Trophoblast cell (in vitro differentiated cells and primary cell): ENCODE measurements at regions not wholly inside any gene's neighbourhood (a gene's known extent, or its start where the extent isn't known, plus 50 kb on each side); places are given as distances from the start of the nearest gene placed in this dataset.
A peak's percentile ranks its signal among the peaks of the same experiment; 100 is the strongest.

Source experiments
- DNase-seq, 2 donors: peaks; one replicate each; pipeline ENCODE4 v3.0.0-alpha.2; 2016
- H2AFZ ChIP-seq: 2 replicates; pipeline ENCODE4 v1.6.1; 2013; ENCODE audit warnings: low read length, moderate library complexity, mild to moderate bottlenecking; ENCODE audit not compliant: insufficient read depth, poor library complexity
- H2AK5ac ChIP-seq: 2 replicates; pipeline ENCODE4 v1.6.1; 2013; ENCODE audit warnings: mild to moderate bottlenecking, low read length
- H2BK120ac ChIP-seq: 2 replicates; pipeline ENCODE4 v1.6.1; 2013; ENCODE audit warnings: low read length, mild to moderate bottlenecking, moderate library complexity; ENCODE audit not compliant: insufficient read depth, poor library complexity
- H2BK12ac ChIP-seq: 2 replicates; pipeline ENCODE4 v1.6.1; 2013; ENCODE audit warnings: mild to moderate bottlenecking, low read length, moderate library complexity
- H2BK5ac ChIP-seq: 2 replicates; pipeline ENCODE4 v1.6.1; 2013; ENCODE audit warnings: low read length, low read depth, moderate library complexity, mild to moderate bottlenecking; ENCODE audit not compliant: poor library complexity
- H3K14ac ChIP-seq: 2 replicates; pipeline ENCODE4 v1.6.1; 2013; ENCODE audit warnings: mild to moderate bottlenecking, low read length
- H3K18ac ChIP-seq: 2 replicates; pipeline ENCODE4 v1.6.1; 2013; ENCODE audit warnings: mild to moderate bottlenecking, low read length
- H3K23ac ChIP-seq: 2 replicates; pipeline ENCODE4 v1.6.1; 2013; ENCODE audit warnings: low read length
- H3K27ac ChIP-seq: 2 replicates; pipeline ENCODE4 v1.5.1; 2013; ENCODE audit warnings: low read depth, mild to moderate bottlenecking, inconsistent platforms, low read length, moderate library complexity
- H3K27me3 ChIP-seq: 2 replicates; pipeline ENCODE4 v1.6.1; 2013; ENCODE audit warnings: inconsistent platforms, mild to moderate bottlenecking, low read length, moderate library complexity; ENCODE audit not compliant: insufficient read depth
- H3K36me3 ChIP-seq, 2 experiments: 1 replicate in 1 of 2; 2 replicates in 1 of 2; pipeline ENCODE4 v1.6.1; 2013; ENCODE audit warnings: low read length in 2 of 2, mild to moderate bottlenecking in 2 of 2, moderate library complexity in 1 of 2; ENCODE audit not compliant: insufficient read depth in 2 of 2, control insufficient read depth in 1 of 2
- H3K4ac ChIP-seq: 2 replicates; pipeline ENCODE4 v1.6.1; 2013; ENCODE audit warnings: low read depth, mild to moderate bottlenecking, low read length, moderate library complexity
- H3K4me1 ChIP-seq, 2 experiments: 1 replicate in 1 of 2; 2 replicates in 1 of 2; pipeline ENCODE4 v1.6.1; 2013; ENCODE audit warnings: low read length in 2 of 2, mild to moderate bottlenecking in 2 of 2, moderate library complexity in 1 of 2; ENCODE audit not compliant: insufficient read depth in 2 of 2, control insufficient read depth in 1 of 2
- H3K4me2 ChIP-seq: 2 replicates; pipeline ENCODE4 v1.6.1; 2013; ENCODE audit warnings: inconsistent platforms, mild to moderate bottlenecking, low read length, moderate library complexity
- H3K4me3 ChIP-seq: 2 replicates; pipeline ENCODE4 v1.5.1; 2013; ENCODE audit warnings: mild to moderate bottlenecking, low read depth, low read length, inconsistent platforms
- H3K79me1 ChIP-seq: one replicate; pipeline ENCODE4 v1.6.1; 2013; ENCODE audit warnings: low read length
- H3K79me2 ChIP-seq: 2 replicates; pipeline ENCODE4 v1.6.1; 2013; ENCODE audit warnings: low read length, mild to moderate bottlenecking; ENCODE audit not compliant: control insufficient read depth, insufficient read depth, poor library complexity
- H3K9ac ChIP-seq: 2 replicates; pipeline ENCODE4 v1.6.1; 2013; ENCODE audit warnings: mild to moderate bottlenecking, low read length
- H3K9me3 ChIP-seq: 2 replicates; pipeline ENCODE4 v1.6.1; 2013; ENCODE audit warnings: low read depth, mild to moderate bottlenecking, control low read depth, inconsistent platforms, low read length; ENCODE audit not compliant: insufficient read depth
- H4K12ac ChIP-seq: 2 replicates; pipeline ENCODE4 v1.6.1; 2013; ENCODE audit warnings: low read depth, mild to moderate bottlenecking, low read length, moderate library complexity
- H4K8ac ChIP-seq: 2 replicates; pipeline ENCODE4 v1.6.1; 2013; ENCODE audit warnings: low read depth, mild to moderate bottlenecking, low read length, moderate library complexity
- H4K91ac ChIP-seq: one replicate; pipeline ENCODE4 v1.6.1; 2013; ENCODE audit warnings: low read depth, mild to moderate bottlenecking, low read length, moderate library complexity
- WGBS: extraction: QIAGEN DNeasy Blood & Tissue Kit; methylation state at CpG from one replicate; pipeline ENCODE4 v1.1.7; 2013; ENCODE audit warnings: missing lambda C conversion rate; ENCODE audit not compliant: insufficient read length, insufficient coverage; ENCODE audit errors: extremely low coverage; 5-methylcytosine and 5-hydroxymethylcytosine counted together

DNA sequence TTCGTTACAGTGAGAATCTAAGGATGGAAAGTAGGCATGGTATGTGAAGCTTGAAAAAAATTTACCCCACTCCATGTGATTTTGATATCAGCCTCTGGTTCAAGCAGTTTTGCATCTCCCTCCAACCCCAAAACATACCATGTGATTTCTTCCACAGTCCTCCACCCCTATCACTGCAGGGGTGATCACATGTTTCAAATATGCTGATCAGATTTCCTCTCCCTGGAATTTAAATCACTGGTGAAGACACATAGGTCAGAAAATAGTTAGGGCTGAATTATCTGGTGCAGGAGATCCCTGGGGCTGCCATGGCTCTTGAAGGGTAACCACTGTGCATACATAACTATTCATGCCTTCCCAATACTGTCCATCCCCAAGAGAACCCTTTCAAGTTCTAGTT lies 119.7 kb upstream of the THRB start:
- no peak overlapping the region for H2BK120ac ChIP-seq
- no peak overlapping the region for H2AFZ ChIP-seq
- no peak overlapping the region for H3K23ac ChIP-seq
- H4K91ac ChIP-seq = no peak overlapping the region
- no CpG with 5 or more reads among the region's 1 CpG for WGBS
- no peaks in the 10 kb centered on the region for H3K36me3 ChIP-seq
- no peak overlapping the region for H3K9ac ChIP-seq
- H3K27ac ChIP-seq = no peak overlapping the region
- H3K14ac ChIP-seq = no peak overlapping the region
- H2BK5ac ChIP-seq = no peak overlapping the region
- H4K12ac ChIP-seq = no peak overlapping the region
- no peak overlapping the region for H2AK5ac ChIP-seq
- no peaks in the 10 kb centered on the region for H3K79me1 ChIP-seq
- no peaks in the 10 kb centered on the region for H3K27me3 ChIP-seq
- no peak overlapping the region for H3K4me2 ChIP-seq
- no peak overlapping the region for H2BK12ac ChIP-seq
- no peaks in the 10 kb centered on the region for H3K9me3 ChIP-seq
- no peaks in the 10 kb centered on the region for H3K79me2 ChIP-seq
- H3K4ac ChIP-seq = no peak overlapping the region
- DNase-seq = peak; percentile 11 to 64
- H3K4me1 ChIP-seq = no peaks in the 10 kb centered on the region
- no peak overlapping the region for H4K8ac ChIP-seq
- no peak overlapping the region for H3K18ac ChIP-seq
- no peak overlapping the region for H3K4me3 ChIP-seq

DNA sequence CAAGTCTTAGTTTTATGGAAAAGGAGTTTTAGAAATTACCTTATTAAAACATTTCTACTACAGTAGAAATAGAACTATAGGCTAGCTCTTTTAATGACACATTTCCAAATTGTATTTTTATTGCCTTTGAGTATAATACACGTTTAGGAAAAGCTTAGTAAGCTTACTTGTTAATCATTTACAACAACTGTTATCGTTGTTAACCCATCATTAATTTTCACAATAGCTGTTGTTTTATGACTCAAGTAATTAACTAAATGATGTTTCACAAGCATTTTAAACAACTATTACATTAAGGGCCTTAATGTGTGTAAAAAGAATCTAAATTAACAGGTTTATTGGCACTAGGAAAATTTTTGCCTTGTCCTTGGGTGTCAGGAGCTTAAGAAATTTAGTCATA lies 120.5 kb upstream of the THRB start:
- no peak overlapping the region for H2BK120ac ChIP-seq
- H3K23ac ChIP-seq = no peak overlapping the region
- H3K4me1 ChIP-seq = no peaks in the 10 kb centered on the region
- H3K36me3 ChIP-seq = no peaks in the 10 kb centered on the region
- H3K27ac ChIP-seq = no peak overlapping the region
- DNase-seq = no peak
- no CpG with 5 or more reads among the region's 2 CpGs for WGBS
- H3K4ac ChIP-seq = no peak overlapping the region
- no peak overlapping the region for H3K4me3 ChIP-seq
- H3K79me2 ChIP-seq = no peaks in the 10 kb centered on the region
- H4K91ac ChIP-seq = no peak overlapping the region
- no peak overlapping the region for H2BK5ac ChIP-seq
- no peaks in the 10 kb centered on the region for H3K27me3 ChIP-seq
- H3K14ac ChIP-seq = no peak overlapping the region
- H4K8ac ChIP-seq = no peak overlapping the region
- H3K9ac ChIP-seq = no peak overlapping the region
- H2AK5ac ChIP-seq = no peak overlapping the region
- H3K18ac ChIP-seq = no peak overlapping the region
- H2BK12ac ChIP-seq = no peak overlapping the region
- H3K4me2 ChIP-seq = no peak overlapping the region
- H3K9me3 ChIP-seq = no peaks in the 10 kb centered on the region
- no peak overlapping the region for H4K12ac ChIP-seq
- no peak overlapping the region for H2AFZ ChIP-seq
- no peaks in the 10 kb centered on the region for H3K79me1 ChIP-seq

DNA sequence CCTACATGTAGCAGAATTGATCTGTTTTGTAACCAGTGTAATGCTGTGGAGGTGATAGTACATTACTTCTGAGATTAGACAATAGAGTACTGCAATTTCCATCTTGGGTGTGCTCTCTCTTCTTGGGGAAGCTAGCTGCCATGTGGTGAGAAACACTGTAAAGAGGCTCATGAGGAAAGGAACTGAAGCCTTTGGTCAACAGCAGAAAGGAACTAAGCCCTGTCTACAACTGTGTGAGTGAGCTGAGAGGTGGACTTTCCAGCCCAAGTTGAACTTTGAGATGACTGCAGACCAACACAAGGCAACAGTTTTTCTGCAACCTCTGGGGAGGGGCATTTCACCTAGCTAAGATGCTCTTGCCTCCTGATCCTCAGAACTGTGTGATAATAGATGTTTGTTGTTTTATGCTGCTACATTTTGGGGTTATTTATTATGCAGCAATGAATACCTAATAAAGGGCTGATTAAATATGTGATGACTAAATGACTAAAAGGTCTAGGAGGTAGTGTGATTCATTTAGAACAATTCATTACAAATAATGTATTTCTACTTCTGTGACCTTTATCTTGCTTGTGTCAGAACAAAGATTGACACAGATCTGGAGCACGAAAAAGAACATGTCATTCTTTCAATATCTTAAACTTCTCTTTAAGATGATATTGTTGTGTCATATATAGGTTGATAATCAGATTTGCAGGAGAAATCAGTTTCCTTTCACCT lies 121.6 kb upstream of the THRB start:
- Histone ChIP-seq H2BK120ac (no peak overlapping the region), H4K8ac (no peak overlapping the region), H3K79me1 (no peaks in the 10 kb centered on the region), H3K27ac (no peak overlapping the region), H3K9ac (no peak overlapping the region), H2BK5ac (no peak overlapping the region), H3K4ac (no peak overlapping the region), H3K4me2 (no peak overlapping the region), H2BK12ac (peak overlapping the region; percentile 18), H3K9me3 (no peaks in the 10 kb centered on the region), H2AK5ac (no peak overlapping the region), H2AFZ (no peak overlapping the region), H3K23ac (no peak overlapping the region), H3K4me3 (no peak overlapping the region), H4K12ac (no peak overlapping the region), H3K4me1 (no peaks in the 10 kb centered on the region), H3K27me3 (no peaks in the 10 kb centered on the region), H3K14ac (no peak overlapping the region), H4K91ac (no peak overlapping the region), H3K18ac (no peak overlapping the region), H3K36me3 (no peaks in the 10 kb centered on the region), H3K79me2 (no peaks in the 10 kb centered on the region)
- no peak for DNase-seq
- WGBS = no CpG with 5 or more reads among the region's 1 CpG

DNA sequence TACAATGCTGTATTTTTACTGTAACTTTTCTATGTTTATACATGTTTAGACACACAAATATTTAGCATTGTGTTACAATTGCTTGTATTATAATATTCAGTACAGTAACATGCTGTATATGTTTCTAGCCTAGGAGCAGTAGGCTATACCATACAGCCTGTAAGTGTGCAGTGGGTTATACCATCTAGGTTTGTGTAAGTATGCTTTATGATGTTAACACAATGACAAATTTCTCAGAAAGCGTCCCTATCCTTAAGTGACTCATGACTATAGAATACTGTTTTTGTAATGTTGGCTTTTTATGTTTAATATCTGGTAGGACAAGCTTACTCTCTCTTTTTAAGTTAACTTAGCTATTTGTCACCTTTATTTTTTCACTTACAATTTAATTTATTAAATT lies 127.5 kb upstream of the THRB start:
- Histone ChIP-seq H3K9me3 (no peaks in the 10 kb centered on the region), H2AK5ac (no peak overlapping the region), H4K12ac (no peak overlapping the region), H3K23ac (no peak overlapping the region), H3K79me2 (no peaks in the 10 kb centered on the region), H2BK12ac (no peak overlapping the region), H4K91ac (no peak overlapping the region), H2BK5ac (no peak overlapping the region), H2AFZ (no peak overlapping the region), H3K79me1 (no peaks in the 10 kb centered on the region), H3K14ac (no peak overlapping the region), H3K9ac (no peak overlapping the region), H3K4ac (no peak overlapping the region), H3K18ac (no peak overlapping the region), H3K4me3 (no peak overlapping the region), H3K27me3 (no peaks in the 10 kb centered on the region), H2BK120ac (no peak overlapping the region), H3K4me2 (no peak overlapping the region), H3K36me3 (no peaks in the 10 kb centered on the region), H3K4me1 (no peaks in the 10 kb centered on the region), H4K8ac (no peak overlapping the region), H3K27ac (no peak overlapping the region)
- WGBS = no CpG with 5 or more reads among the region's 1 CpG
- DNase-seq = peak in 1 of 2 donors; percentile 27
